ENCODE measurements at regions not wholly inside any gene's neighbourhood (a gene's known extent, or its start where the extent isn't known, plus 50 kb on each side); places are given as distances from the start of the nearest gene placed in this dataset.

GRCh38 chr17:62186841-62187240 is 121.8 kb upstream of the MED13 start:
- H3K4me3 ChIP-seq = no peak overlapping the region
- H3K4me1 ChIP-seq = peaks cover 0 to 11% (median 2%) of the 10 kb centered on the region in 4 donors
- no peaks in the 10 kb centered on the region for H3K36me3 ChIP-seq
- DNase-seq = no peak
- no peak for TF ChIP-seq EP300 (IDR thresholded peaks at IDR 0.05)
- no peak for TF ChIP-seq CTCF (IDR thresholded peaks at IDR 0.05)
- no peak for TF ChIP-seq POLR2AphosphoS5 (IDR thresholded peaks at IDR 0.05)
- no peak for TF ChIP-seq POLR2A (IDR thresholded peaks at IDR 0.05)
- no peaks in the 10 kb centered on the region for H3K9me3 ChIP-seq
- intact Hi-C loops (cut with DNase I; ENCODE audit: low total_unique reads) = no loop called here
- H3K27ac ChIP-seq = no peak overlapping the region
- no peaks in the 10 kb centered on the region for H3K27me3 ChIP-seq
- 78 to 94% (median 89%) methylated on average over 3 of the region's 3 CpGs for WGBS, 5 donors

- peaks cover 5 to 16% (median 12%) of the 10 kb centered on the region in 4 donors for H3K9me3 ChIP-seq
- intact Hi-C loops (cut with DNase I; ENCODE audit: low total_unique reads) = no loop called here
- TF ChIP-seq POLR2A (IDR thresholded peaks at IDR 0.05) (no peak), EP300 (IDR thresholded peaks at IDR 0.05) (no peak), CTCF (IDR thresholded peaks at IDR 0.05) (no peak), POLR2AphosphoS5 (IDR thresholded peaks at IDR 0.05) (no peak)
- WGBS, 5 donors = 80 to 90% (median 86%) methylated on average over 1 of the region's 1 CpG
- no peak overlapping the region for H3K27ac ChIP-seq
- H3K36me3 ChIP-seq = no peaks in the 10 kb centered on the region
- no peaks in the 10 kb centered on the region for H3K27me3 ChIP-seq
- no peaks in the 10 kb centered on the region for H3K4me1 ChIP-seq
- no peak for DNase-seq
- no peak overlapping the region for H3K4me3 ChIP-seq
These were observed 115.7 kb upstream of the MED13 start for GRCh38 chr17:62180772-62181171.

- no peak overlapping the region for H3K27ac ChIP-seq
- no peaks in the 10 kb centered on the region for H3K27me3 ChIP-seq
- no peaks in the 10 kb centered on the region for H3K36me3 ChIP-seq
- no peak for DNase-seq
- no peak for TF ChIP-seq CTCF (IDR thresholded peaks at IDR 0.05)
- no peak for TF ChIP-seq POLR2A (IDR thresholded peaks at IDR 0.05)
- no peak for TF ChIP-seq POLR2AphosphoS5 (IDR thresholded peaks at IDR 0.05)
- TF ChIP-seq EP300 (IDR thresholded peaks at IDR 0.05) = no peak
- H3K9me3 ChIP-seq = peaks cover 5 to 16% (median 12%) of the 10 kb centered on the region in 4 donors
- H3K4me3 ChIP-seq = no peak overlapping the region
- intact Hi-C loops (cut with DNase I; ENCODE audit: low total_unique reads) = no loop called here
- H3K4me1 ChIP-seq = no peaks in the 10 kb centered on the region
- WGBS, 5 donors = 90 to 94% (median 91%) methylated on average over 5 of the region's 5 CpGs
These were observed 114.6 kb upstream of the MED13 start for GRCh38 chr17:62179525-62180161.

- 64 to 78% (median 71%) methylated on average over 2 of the region's 2 CpGs for whole genome bisulfite sequencing, 5 donors
- TF ChIP-seq CTCF (IDR thresholded peaks at IDR 0.05) (no peak), POLR2AphosphoS5 (IDR thresholded peaks at IDR 0.05) (no peak), POLR2A (IDR thresholded peaks at IDR 0.05) (no peak), EP300 (IDR thresholded peaks at IDR 0.05) (no peak)
- H3K4me1 ChIP-seq = no peaks in the 10 kb centered on the region
- H3K36me3 ChIP-seq = no peaks in the 10 kb centered on the region
- no peak for DNase-seq
- H3K4me3 ChIP-seq = no peak overlapping the region
- no peaks in the 10 kb centered on the region for H3K27me3 ChIP-seq
- H3K9me3 ChIP-seq = peaks cover 5 to 16% (median 12%) of the 10 kb centered on the region in 4 donors
- intact Hi-C loops (cut with DNase I; ENCODE audit: low total_unique reads) = no loop called here
- no peak overlapping the region for H3K27ac ChIP-seq
These were observed 113.5 kb upstream of the MED13 start for GRCh38 chr17:62178579-62178978.

All from stomach (tissue), 8 donors.